Esophagus squamous epithelium (tissue), 4 donors: ENCODE measurements at regions not wholly inside any gene's neighbourhood (a gene's known extent, or its start where the extent isn't known, plus 50 kb on each side); places are given as distances from the start of the nearest gene placed in this dataset.

Experiments
- POLR2A ChIP-seq, 4 donors: fragments of 450-650 bp; IDR thresholded peaks; one replicate each; pipeline ENCODE4 v1.6.1; 2017; ENCODE audit warnings: antibody characterized with exemption in 4 of 4, mild to moderate bottlenecking in 4 of 4, moderate library complexity in 3 of 4
- TF ChIP-seq, protein P1 (sequence below), 6 experiments: fragments of 450-650 bp in 4 of 6; fragments of 200-600 bp in 2 of 6; sonication (generic) in 2 of 6; IDR thresholded peaks; one replicate each; pipeline ENCODE4 v1.5.1; 2016 to 2019; ENCODE audit warnings: antibody characterized with exemption in 6 of 6, mild to moderate bottlenecking in 4 of 6, moderate library complexity in 4 of 6

DNA sequence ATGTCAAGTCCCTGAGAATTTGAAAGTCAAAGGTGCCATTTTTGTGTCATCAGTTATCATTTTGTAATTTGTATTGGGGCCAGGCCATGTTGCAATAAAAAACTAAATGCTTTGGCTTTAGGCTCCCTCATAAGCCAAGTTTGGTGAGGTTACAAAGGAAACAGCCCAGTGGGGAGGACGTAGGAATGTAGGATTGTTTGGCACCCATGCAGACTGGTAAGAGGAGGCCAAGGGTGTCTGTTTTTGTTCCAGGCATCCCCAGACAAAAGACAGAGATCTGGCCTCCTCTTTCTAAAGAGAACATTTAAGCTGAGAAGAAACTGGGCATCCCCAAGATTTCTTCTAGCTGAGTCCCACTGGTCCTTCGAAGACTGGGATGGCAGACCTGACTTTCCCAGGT, 111.7 kb downstream of the SUDS3 start:
- TF ChIP-seq, protein P1, sequence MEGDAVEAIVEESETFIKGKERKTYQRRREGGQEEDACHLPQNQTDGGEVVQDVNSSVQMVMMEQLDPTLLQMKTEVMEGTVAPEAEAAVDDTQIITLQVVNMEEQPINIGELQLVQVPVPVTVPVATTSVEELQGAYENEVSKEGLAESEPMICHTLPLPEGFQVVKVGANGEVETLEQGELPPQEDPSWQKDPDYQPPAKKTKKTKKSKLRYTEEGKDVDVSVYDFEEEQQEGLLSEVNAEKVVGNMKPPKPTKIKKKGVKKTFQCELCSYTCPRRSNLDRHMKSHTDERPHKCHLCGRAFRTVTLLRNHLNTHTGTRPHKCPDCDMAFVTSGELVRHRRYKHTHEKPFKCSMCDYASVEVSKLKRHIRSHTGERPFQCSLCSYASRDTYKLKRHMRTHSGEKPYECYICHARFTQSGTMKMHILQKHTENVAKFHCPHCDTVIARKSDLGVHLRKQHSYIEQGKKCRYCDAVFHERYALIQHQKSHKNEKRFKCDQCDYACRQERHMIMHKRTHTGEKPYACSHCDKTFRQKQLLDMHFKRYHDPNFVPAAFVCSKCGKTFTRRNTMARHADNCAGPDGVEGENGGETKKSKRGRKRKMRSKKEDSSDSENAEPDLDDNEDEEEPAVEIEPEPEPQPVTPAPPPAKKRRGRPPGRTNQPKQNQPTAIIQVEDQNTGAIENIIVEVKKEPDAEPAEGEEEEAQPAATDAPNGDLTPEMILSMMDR (IDR thresholded peaks at IDR 0.05): no peak
- TF ChIP-seq POLR2A (IDR thresholded peaks at IDR 0.05): no peak
